Aorta (tissue), 5 donors: ENCODE measurements at regions not wholly inside any gene's neighbourhood (a gene's known extent, or its start where the extent isn't known, plus 50 kb on each side); places are given as distances from the start of the nearest gene placed in this dataset.

Experiments used
- ATAC-seq: fragments of 200-7000 bp; cut with Tn5 transposase; one replicate; pipeline ENCODE4 v1.9.1; 2022; ENCODE audit warnings: moderate library complexity; ENCODE audit not compliant: low FRiP score
- DNase-seq, 2 donors: peaks; one replicate each; pipeline ENCODE4 v3.0.0-alpha.2; 2020
- H3K27ac ChIP-seq, 2 donors: one replicate each; pipeline ENCODE4 v1.5.1; 2013; ENCODE audit warnings: low read length in 2 of 2, mild to moderate bottlenecking in 2 of 2, moderate library complexity in 2 of 2, control low read depth in 1 of 2, inconsistent platforms in 1 of 2, low read depth in 1 of 2
- H3K27me3 ChIP-seq, 2 donors: one replicate each; pipeline ENCODE4 v1.6.1; 2013; ENCODE audit warnings: control low read depth in 1 of 2, low read length in 1 of 2, mild to moderate bottlenecking in 1 of 2, moderate library complexity in 1 of 2; ENCODE audit not compliant: insufficient read depth in 2 of 2, control insufficient read depth in 1 of 2
- H3K36me3 ChIP-seq, 2 donors: one replicate each; pipeline ENCODE4 v1.6.1; 2013; ENCODE audit warnings: control low read depth in 1 of 2, low read length in 1 of 2, mild to moderate bottlenecking in 1 of 2; ENCODE audit not compliant: insufficient read depth in 2 of 2, control insufficient read depth in 1 of 2
- H3K4me1 ChIP-seq, 2 donors: one replicate each; pipeline ENCODE4 v1.6.1; 2013; ENCODE audit warnings: low read length in 2 of 2, control low read depth in 1 of 2, mild to moderate bottlenecking in 1 of 2, moderate library complexity in 1 of 2; ENCODE audit not compliant: insufficient read depth in 2 of 2, control insufficient read depth in 1 of 2
- H3K4me3 ChIP-seq, 2 donors: one replicate each; pipeline ENCODE4 v1.5.1; 2013; ENCODE audit warnings: low read length in 2 of 2, control low read depth in 1 of 2, mild to moderate bottlenecking in 1 of 2
- H3K9me3 ChIP-seq: one replicate; pipeline ENCODE4 v1.6.1; 2013; ENCODE audit warnings: mild to moderate bottlenecking, low read length; ENCODE audit not compliant: control insufficient read depth
- WGBS, 2 donors: extraction: QIAGEN DNeasy Blood & Tissue Kit; methylation state at CpG; one replicate each; pipeline ENCODE4 v1.1.7; 2013; 5-methylcytosine and 5-hydroxymethylcytosine counted together
- intact Hi-C, 2 donors: fragments of 100-400 bp; cut with DNase I; formaldehyde crosslinking; loops; one replicate each; pipeline versions ENCODE4 v1.14.2 to v1.15.0; 2022
- donor health status: healthy with polysubstance abuse.
- donor health status: Bipolar disorder and iron deficiency.
- donor health status: DM: no; HTN: no; CAD: no.
- donor health status: DM: no; HTN: no; CAD: no.
- donor health status: DM: yes; HTN: yes; CAD: no.

GRCh38 chr14:65225299-65226159 is 123.2 kb upstream of the MAX start:
- ATAC-seq (no peak), DNase-seq (no peak)
- no peaks in the 10 kb centered on the region for H3K36me3 ChIP-seq
- no peaks in the 10 kb centered on the region for H3K27me3 ChIP-seq
- no peak overlapping the region for H3K4me3 ChIP-seq
- intact Hi-C loops = no loop called here
- 85 to 89% methylated on average over 9 of the region's 9 CpGs for WGBS, 2 donors
- no peak overlapping the region for H3K27ac ChIP-seq
- no peaks in the 10 kb centered on the region for H3K4me1 ChIP-seq
- H3K9me3 ChIP-seq = no peaks in the 10 kb centered on the region

- H3K36me3 ChIP-seq = no peaks in the 10 kb centered on the region
- H3K4me3 ChIP-seq = no peak overlapping the region
- ATAC-seq = no peak
- no peak overlapping the region for H3K27ac ChIP-seq
- no peaks in the 10 kb centered on the region for H3K4me1 ChIP-seq
- intact Hi-C loops = no loop called here
- no peak for DNase-seq
- WGBS, 2 donors = 89% methylated on average over 7 of the region's 7 CpGs
- no peaks in the 10 kb centered on the region for H3K27me3 ChIP-seq
- H3K9me3 ChIP-seq = no peaks in the 10 kb centered on the region
These were observed 124.7 kb upstream of the MAX start for GRCh38 chr14:65226824-65227604.

DNA sequence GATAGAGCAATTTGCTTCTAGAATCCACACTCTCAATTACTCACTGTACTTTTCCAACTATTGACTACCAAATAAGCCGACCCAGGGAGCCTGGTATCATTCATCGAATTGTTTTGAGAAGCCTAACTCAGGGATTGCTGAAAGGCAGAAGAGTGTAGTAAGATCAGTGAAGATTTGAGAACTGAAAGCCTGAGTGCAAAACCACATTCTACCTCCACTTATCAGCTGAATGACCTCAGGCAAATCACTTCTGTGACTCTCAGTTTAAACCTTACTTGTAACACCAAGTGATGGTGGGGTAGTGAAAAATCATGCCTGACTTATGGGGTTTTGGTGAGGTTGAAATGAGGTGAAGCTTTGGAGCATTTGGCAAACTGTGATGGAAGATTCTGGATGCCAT is 126.1 kb upstream of the MAX start:
- H3K36me3 ChIP-seq = no peaks in the 10 kb centered on the region
- no peaks in the 10 kb centered on the region for H3K4me1 ChIP-seq
- ATAC-seq = no peak
- 89 to 94% methylated on average over 2 of the region's 2 CpGs for WGBS, 2 donors
- intact Hi-C loops = no loop called here
- DNase-seq = no peak
- H3K4me3 ChIP-seq = no peak overlapping the region
- no peaks in the 10 kb centered on the region for H3K27me3 ChIP-seq
- H3K9me3 ChIP-seq = no peaks in the 10 kb centered on the region
- no peak overlapping the region for H3K27ac ChIP-seq

- no peak for DNase-seq
- H3K27me3 ChIP-seq = no peaks in the 10 kb centered on the region
- H3K27ac ChIP-seq = no peak overlapping the region
- WGBS, 2 donors = 81 to 82% methylated on average over 8 of the region's 8 CpGs
- H3K4me1 ChIP-seq = no peaks in the 10 kb centered on the region
- no peaks in the 10 kb centered on the region for H3K9me3 ChIP-seq
- intact Hi-C loops = no loop called here
- ATAC-seq = no peak
- no peaks in the 10 kb centered on the region for H3K36me3 ChIP-seq
- peak overlapping the region in 1 of 2 donors; percentile 46 for H3K4me3 ChIP-seq
These were observed 126.8 kb upstream of the MAX start for GRCh38 chr14:65228956-65229747.

DNA sequence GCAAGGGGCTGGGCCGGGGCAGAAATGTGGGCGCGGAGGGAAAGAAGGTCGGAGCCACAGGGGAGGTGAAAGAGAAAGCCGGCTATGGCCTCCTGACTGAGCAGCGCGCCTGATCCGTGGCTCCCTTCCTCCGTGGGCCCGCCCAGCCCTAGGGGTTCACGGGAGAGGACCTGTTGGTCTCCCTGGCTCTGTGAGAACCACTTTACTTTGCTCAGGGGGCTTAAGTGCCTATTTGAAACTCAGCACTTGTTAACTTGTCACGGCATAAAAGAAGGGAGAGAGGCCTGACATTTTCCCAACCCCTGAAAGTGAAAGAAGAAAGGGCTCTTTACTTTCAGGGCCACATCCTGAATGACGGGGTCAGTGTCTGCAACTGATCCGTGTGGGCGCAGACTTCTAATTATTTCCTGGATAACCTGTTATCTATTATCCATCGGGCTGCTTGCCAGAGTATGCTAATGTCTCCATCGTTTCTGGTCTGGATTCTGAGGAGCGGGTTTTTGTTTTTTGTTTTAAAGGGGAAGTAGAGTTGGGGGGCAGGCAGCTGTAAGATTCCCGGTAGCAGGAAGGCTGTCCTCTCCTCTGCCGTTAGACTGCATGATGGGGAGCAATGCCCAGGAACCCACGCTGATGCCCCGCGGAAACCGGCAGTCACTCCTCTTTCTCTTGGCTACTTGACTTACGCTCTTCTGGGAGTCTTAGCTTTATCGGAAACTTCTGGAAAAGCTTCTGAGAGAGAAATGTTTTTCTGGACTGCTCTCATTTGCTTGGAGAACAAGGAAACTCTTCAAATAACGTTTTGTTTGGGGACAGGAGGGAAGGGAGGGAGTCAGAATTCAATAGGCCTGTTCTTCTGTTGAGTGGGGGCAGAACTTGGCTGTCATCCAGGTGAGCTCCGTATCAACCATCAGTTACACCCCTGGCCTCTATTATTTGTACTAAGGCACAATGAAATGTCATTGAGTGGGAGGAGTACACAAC is 127.7 kb upstream of the MAX start:
- intact Hi-C loops = no loop called here
- peak overlapping the region; percentile 46 to 70 for H3K4me3 ChIP-seq
- no peaks in the 10 kb centered on the region for H3K4me1 ChIP-seq
- H3K9me3 ChIP-seq = no peaks in the 10 kb centered on the region
- ATAC-seq = peak; percentile 72
- peak; percentile 54 to 76 for DNase-seq
- 4 to 8% methylated on average over 27 to 28 of the region's 28 CpGs for WGBS, 2 donors
- H3K27ac ChIP-seq = peak overlapping the region in 1 of 2 donors; percentile 4
- H3K36me3 ChIP-seq = no peaks in the 10 kb centered on the region
- no peaks in the 10 kb centered on the region for H3K27me3 ChIP-seq

- intact Hi-C loops = no loop called here
- no peaks in the 10 kb centered on the region for H3K36me3 ChIP-seq
- no peak overlapping the region for H3K27ac ChIP-seq
- no peaks in the 10 kb centered on the region for H3K27me3 ChIP-seq
- 93 to 94% methylated on average over 6 of the region's 6 CpGs for whole genome bisulfite sequencing, 2 donors
- H3K4me1 ChIP-seq = no peaks in the 10 kb centered on the region
- DNase-seq (no peak), ATAC-seq (no peak)
- H3K4me3 ChIP-seq = no peak overlapping the region
- H3K9me3 ChIP-seq = no peaks in the 10 kb centered on the region
These were observed 129.1 kb upstream of the MAX start for GRCh38 chr14:65231286-65231980.

DNA sequence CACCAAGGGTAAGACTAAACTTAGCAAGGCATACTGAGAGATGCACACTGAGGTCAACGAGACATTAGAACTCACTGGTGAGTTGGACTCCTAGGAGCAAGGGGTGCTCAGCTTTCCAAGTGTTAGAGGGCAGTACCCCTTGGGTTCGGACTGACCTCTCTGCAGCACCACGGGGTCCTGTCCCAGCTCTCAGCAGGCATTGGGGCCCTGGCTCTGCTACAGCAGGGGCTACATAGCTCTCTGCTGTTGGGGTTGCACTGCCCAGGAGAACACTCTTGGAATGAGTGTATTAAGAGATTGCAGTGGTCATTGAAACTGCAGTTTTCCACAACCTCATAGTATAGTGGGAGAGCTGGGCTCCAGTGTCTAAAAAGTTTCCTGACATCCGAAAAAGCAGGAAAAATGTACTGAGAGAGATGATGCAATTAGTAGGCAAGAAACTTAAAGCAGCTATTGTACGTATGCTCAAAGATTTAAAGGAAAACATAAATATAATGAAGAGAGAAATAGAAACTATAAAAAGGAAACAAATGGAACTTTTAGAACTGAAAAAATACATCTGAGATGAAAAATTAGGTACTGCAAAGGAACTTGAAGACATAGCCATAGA is 132.5 kb upstream of the MAX start:
- intact Hi-C loops = no loop called here

More for the DNA sequence above, 132.5 kb upstream of the MAX start:
- no peak for DNase-seq
- Histone ChIP-seq H3K4me1 (no peaks in the 10 kb centered on the region), H3K27ac (no peak overlapping the region), H3K36me3 (no peaks in the 10 kb centered on the region), H3K9me3 (no peaks in the 10 kb centered on the region), H3K4me3 (no peak overlapping the region), H3K27me3 (no peaks in the 10 kb centered on the region)
- no peak for ATAC-seq
- WGBS, 2 donors = 87 to 88% methylated on average over 5 of the region's 5 CpGs
